GM21390 (cell line): ENCODE measurements at regions not wholly inside any gene's neighbourhood (a gene's known extent, or its start where the extent isn't known, plus 50 kb on each side); places are given as distances from the start of the nearest gene placed in this dataset.
"Not testable (repeated sequence)": the region's sequence is repeated elsewhere in the genome, so short reads cannot be mapped to it uniquely, and the experiment has no call there.

ENCODE experiments used
- ATAC-seq: cut with Tn5 transposase; IDR thresholded peaks from one replicate; pipeline ENCODE4 v1.9.1; 2021; ENCODE audit not compliant: unreplicated experiment

DNA sequence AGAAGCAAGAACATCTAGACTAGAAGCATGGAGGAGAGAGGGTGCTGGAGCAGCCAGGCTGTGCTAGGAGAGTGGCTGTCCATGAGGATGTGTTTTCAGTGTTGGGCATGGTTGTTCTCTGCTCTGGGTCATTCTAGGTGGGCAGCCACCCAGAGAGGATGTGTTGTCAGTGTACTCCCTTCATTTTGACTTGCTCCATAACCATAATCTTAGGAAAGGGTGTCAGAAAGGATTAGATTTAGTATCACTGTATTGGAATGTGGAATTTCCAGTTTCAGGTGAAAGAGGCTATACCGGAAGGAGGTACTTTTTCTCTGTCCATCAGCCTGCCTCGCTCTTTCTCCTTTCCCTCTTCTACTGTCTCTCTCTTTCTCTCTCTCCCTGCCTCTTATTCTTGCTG is 474.5 kb upstream of the PODXL start:
- ATAC-seq, result no peak

DNA sequence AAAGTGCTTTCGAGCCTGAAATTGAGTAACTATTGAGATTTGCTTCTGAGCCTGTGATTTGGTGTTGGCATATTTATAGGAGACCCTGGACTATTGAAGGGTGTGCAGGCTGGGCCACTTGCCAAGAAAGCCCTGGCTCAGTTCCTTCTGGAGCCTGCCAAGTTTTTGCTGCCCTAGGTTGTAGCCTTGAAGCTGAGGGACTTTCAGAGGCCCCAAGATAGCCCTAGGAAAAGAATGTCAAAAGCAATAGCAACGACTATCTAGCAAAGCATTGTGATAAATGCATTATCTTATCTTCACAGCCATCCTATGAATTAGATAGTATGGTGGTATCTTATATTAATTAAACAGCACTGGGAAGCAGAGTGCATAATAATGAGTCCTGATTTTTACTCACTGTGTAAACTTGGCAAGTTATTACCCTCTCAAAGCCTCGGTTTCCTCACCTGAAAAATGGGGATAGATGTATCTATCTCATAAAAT is 473.7 kb upstream of the PODXL start:
- ATAC-seq, result no peak

DNA sequence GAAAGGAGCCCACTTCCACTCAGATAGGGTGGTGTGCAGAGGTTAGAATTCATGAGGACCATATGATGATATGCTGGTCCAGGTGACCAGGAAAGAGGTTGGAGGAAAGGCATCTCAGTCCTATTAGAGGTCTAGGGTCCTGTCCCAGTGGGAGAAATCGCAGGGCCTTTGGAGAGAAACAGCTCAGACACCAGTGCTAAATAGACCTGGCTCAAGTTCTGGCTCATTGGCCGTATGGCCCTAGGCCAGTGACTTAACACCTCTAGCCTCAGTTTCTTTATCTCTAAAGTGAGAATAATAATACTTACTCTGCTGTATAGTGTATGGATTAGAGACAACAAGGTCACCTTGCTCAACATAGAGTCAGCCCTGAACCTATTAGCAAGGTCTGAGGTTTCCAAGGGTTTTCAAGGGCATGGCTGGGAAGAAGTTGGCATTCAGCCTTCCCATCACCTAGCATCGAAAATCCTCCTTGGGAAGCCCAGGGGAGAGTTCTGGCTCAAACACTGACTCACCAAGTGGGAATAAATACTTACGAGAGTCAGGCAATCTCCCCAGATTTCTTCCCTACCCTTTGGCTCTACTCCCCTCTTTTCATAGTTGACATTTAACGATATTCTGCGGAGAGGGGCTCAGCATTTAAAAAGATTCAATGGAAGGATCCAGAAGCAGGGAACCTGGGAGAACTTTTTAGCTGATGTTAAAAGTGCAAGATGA is 473.1 kb upstream of the PODXL start:
- no peak for ATAC-seq

DNA sequence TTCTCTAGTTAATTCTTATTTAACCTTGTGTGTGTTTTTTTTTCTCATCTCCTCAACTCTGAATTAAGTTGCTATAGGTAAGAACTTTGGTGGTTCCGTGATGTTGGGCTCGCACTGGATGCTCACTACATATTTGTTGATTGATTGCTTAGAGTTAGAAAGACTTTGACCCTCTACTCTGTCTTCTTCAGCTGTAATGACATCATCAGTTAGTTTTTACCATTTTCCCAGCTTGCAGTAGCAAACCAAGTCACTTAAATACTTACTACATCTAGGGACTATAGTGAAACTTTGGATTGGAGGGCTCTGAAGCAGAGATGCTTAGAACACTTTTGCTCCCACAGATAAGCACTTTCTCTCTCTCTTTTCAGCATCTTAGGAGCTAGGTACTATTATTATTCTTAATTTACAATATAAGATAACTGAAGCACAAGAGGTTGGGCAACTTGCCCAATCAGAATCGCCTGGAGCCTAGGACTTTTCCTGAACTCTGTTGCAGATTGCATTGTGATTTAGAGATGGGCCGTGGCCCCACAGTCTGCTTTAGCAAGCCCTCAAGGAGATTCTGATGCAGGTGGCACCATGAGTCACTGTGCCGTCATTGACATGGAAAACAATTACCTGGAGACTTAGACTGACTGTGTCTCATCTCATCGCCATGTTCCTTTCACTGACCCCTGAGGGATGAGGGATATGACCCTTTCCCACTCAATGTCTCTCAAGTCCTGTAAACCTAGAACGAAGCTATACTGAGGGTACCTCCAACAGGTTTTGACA is 471.9 kb upstream of the PODXL start:
- no peak for ATAC-seq

DNA sequence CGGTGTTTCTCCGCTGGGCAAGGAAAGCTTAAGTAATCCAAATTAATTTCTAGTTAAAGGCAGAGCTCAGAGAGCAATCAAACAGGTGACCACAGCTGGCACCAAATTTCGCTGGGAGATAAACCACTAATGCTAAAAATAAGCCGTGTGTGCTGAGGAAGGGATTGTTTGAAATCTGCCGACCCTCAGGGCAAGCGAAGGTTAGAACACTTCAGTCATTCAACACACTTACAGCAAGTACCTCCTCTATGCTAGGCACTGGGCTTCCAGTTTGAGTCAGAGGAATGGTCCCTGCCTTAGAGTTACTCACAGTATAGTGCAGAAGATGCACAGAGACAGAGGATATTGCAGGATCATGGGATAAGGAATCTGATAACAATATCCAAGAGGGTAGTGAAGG is 467.9 kb upstream of the PODXL start:
- ATAC-seq, result no peak

DNA sequence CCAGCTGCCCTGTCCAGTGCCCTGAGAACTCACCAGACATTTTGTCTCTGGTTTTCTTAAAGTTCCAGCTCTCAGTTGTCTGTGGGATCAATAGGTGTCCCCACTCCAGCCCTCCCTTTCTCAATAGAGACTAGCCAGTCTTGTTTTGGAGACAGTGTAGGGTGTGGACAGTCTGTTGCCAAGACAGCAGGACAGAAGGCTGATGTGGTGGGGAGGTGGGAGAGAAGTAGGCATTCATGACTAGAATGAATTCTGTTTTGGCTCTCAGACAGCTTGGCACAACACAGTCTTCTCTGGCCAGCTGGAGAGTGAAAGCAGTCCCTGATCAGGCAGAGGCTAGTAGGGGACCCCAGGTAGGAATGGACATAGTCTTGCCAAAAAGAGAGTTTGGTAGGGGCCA is 467.0 kb upstream of the PODXL start:
- no peak for ATAC-seq

DNA sequence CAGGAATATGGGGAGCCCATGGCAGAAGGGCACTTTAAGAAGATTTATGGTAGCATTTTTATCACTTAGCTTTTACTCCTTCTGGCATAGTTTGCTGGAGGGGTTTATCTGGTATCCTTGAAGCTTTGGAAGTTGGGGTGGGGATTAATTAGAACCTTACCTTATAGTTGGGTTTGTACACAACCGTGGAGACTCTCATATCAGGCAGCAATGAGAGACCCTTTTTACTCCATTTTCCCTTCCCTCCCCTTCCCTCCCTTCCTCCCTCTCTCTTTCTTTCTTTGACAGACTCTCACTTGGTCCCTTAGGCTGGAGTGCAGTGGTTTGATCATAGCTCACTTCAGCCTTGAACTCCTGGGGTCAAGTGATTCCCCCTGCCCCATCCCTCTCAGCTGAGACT is 465.8 kb upstream of the PODXL start:
- no peak for ATAC-seq

DNA sequence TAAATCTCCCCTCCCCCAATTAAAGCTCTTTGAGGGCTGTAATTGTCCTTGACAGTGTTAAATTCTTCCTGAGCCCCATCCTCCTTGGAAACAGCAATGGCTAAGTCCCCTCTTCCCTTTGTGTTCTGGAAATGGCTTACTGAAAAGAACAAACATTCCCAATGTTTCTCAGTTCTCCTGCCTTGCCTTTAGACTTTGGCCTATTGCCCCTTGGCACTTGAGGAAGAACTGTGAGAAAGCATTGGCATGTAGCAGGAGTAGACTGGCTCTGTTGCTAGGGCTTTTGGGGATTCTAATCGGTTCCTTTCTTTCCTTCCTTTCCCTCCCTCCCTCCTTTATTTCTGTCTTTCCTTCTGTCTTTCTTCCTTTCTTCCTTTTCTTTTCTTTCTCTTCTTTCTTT is 463.3 kb upstream of the PODXL start:
- ATAC-seq, result no peak

DNA sequence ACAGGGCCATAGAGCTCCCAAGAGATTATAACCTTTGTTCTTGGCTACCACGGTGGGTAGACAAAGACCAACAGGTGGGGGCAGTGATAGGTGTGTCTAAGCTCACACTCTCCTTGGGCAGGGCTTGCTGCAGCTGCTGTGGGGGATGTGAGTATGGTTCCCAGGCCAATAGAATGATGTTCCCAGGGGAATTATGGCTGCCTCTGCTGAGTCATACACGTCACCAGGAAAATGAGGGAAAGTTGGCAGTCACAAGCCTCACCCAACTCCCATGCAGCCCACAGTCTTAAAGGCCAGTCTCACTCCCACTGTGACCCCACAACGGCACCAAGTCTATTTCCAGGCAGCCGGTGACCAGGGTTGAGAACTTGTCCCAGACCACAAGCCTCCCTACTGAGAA is 453.4 kb upstream of the PODXL start:
- no peak for ATAC-seq

DNA sequence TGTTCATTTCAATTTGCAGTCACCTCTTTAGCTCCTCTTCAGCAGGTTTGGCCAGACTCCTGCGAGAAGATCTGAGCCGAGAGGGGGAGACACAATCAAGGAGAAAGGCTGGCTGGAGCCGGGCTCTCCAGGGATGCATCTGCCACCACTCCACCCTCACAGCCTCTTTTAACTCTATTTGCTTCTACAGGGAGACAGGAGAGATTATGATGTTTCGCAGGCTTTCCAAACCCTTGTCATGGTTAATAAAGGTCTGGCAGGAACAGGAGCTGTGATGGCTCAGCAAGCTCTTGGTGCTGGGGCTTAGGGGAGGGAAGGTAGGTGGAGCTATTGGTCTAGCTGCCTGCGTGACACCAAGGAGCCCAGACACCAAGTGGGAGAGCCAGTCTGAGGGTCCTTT is 448.1 kb upstream of the PODXL start:
- no peak for ATAC-seq

DNA sequence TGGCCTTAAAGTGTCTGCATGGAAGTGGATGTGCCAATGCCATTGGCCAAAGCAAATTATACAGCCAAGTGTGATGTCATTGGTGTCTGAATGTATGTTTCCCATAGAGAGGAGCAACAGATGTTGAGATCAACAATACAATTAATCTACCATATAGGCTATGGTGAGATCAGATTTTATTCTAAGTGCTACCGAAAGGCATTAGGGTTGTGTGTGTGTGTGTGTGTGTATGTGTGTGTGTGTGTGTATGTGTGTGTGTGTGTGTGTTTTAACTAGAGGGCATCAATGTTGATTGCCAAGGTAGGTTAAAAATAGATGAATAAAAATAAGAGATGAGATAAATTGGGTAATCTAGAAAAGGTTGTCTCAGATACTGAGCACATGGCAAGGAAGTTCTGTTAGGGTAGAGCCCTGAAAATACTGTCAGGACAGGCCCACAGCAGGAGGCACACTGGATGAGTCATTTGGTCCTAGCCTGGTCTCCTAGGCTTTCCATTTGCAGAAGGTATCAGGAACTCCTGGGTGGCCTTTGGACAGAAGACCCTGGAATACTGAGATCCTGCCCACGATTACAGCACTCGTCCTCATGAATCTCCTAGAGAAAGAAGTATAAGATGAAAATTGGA is 446.0 kb upstream of the PODXL start:
- no peak for ATAC-seq

DNA sequence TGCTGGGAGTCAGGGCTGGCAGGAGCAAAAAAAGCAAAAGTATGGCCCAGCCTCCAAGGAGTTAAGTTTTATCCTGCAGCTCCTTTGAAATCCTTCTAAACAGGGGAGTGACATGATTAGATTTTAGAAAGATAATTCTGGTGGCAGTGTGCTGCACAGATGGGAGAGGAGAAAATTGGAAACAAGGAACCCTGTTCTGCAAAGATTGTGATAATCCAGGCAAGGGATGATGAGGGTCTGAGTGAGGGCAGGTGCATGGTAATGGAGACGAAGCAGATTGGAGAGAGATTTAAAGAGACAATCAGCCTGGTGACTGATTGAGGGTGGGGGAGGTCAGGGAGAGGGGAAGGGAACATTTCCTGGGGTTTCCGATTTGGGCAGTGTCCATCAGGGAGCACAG is 444.7 kb upstream of the PODXL start:
- no peak for ATAC-seq

DNA sequence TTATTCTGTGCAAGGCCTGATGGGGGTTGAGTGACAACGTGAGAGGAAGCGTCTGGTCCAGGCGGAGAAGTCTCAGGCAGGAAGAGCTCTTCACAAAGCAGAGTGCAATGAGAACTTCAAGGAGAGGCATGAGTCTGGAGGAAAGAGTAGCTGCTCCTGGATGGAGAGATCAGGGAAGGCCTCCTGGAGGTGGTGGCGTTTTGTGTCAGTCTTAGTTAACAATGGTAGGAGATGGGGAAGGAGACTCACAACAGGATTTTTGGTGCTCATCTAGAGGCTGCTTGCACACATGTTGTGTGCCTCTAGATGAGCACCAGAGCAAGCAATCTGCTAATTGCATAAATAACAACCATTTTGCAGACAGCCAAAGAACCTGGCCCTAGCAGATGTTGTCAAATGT is 442.8 kb upstream of the PODXL start:
- ATAC-seq, result no peak

DNA sequence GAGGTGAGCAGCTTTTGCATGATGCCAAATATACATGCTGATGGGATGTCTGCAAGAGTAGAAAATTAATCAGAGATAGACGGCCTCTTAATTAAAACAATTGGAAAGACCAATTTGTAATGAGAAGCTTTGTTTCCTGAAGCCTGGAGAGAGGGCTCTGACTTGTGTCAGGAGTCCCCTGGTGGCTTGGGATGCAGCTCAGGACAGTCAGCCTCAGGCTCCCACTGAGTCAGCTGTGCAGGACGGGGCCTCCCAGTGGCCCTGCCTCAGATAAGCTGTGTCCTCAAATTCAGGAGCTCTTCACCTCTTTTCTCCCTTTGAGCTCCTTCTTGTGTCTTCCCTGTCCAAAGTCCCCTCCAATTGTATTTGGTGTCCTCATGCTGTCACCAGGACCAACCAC is 438.9 kb upstream of the PODXL start:
- no peak for ATAC-seq

DNA sequence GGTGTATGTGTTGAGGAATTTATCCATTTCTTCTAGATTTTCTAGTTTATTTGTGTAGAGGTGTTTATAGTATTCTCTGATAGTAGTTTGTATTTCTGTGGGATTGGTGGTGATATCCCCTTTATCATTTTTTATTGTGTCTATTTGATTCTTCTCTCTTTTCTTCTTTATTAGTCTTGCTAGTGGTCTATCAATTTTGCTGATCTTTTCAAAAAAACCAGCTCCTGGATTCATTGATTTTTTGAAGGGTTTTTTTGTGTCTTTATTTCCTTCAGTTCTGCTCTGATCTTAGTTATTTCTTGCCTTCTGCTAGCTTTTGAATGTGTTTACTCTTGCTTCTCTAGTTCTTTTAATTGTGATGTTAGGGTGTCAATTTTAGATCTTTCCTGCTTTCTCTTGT is 424.6 kb upstream of the PODXL start:
- ATAC-seq, result not testable (repeated sequence)

DNA sequence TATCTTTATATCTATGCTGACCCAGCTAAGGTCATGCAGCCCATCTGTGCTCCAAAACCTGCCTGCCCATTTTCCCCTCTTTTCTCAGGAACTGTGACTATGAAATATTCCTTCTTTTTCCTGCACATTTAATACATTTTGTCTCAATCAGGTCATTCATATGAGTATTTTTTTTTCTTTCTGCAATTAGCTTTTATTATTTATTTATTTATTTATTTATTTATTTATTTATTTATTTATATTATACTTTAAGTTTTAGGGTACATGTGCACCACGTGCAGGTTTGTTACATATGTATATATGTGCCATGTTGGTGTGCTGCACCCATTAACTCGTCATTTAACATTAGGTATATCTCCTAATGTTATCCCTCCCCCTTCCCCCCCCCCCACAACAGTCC is 421.7 kb upstream of the PODXL start:
- not testable (repeated sequence) for ATAC-seq

DNA sequence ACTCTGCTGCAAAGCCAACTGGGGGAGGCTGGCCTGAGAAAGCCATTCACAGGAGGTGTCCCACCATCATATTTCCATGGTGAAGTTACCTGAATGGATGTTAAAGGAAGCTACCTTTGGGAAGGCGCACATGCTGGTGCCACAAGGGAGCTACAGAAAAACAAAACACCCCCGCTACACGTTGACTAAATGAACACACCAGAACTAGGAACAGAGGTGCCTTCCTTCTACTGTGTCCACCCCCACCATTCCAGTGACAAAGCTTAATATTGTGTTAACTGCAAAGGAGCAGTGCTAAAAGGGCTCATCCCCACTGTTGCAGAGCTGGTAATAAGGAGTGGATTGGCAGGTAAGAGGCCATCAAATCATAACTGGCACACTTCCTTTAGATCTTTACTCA is 420.0 kb upstream of the PODXL start:
- ATAC-seq, result no peak

DNA sequence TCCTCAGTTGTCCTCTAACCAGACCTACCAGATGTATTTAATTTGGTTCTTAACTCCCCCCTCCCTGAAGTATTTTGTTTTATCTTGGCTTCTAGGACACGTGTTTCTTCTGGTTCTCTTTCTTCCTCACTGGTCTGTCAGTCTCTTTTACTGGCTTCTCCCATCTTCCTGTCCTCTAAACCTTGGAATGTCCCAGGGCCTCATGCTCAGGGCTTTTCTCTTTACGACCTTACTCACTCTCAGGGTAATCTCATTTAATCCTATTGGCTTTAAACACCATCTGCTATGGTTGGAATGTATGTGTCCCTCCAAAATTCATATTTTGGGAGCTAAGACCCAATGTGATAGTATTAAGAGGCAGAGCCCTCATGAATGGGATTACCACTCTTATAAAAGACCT is 418.2 kb upstream of the PODXL start:
- ATAC-seq, result no peak

DNA sequence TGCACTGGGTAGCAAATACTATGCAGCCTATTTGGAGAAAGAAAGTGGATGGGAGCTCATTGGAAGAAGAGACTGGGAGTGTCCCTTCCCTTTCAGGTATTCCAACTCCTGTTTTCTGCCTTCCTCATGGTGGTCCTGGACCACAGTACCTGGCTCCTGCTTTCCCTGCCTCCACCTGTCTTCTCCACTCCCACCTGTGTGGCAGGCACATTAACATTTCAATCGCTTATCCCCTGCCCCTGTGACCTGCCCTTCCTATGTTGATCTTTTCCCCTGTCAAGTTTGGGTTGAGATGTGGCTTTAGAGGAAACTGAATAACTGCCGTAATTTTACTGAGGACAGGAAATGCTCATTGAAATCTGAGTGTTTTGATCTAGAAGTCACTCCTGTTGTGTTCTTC is 415.8 kb upstream of the PODXL start:
- ATAC-seq, result no peak

DNA sequence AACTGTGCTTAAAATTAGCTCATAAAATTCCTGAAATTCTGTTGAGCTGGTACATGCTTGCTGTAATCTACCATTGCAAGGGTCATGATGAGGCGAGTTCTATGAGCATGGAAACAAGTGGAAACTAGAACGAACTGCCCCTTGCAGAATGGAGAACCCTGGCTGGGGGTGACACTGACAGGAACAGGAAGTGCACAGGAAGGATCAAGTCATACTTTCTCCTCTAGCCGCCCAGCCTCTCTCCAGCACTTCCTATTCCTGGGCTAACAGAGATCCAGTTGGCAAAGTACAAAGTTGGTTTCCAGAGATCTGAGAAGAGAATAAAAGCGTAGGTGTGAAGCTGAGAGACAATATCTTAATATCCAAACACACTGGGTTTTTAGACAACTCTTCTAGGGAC is 414.2 kb upstream of the PODXL start:
- no peak for ATAC-seq

DNA sequence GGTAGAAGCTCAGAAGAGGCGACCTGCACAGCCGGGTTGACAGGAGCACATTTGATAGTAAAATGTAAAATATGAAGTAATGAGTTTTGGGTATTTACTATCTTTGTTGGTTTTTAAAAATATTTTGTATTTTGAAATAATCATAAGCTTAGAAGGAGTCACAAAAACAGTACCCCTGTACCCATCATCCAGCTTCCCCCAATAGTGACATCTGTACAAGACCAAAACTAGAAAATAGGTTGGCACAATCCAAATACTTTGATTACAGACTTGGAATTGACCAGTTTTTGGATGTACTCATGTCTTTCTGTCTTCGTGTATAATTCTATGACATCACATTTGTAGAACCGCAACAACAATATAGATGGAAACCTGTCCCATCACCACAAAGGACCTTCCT is 413.1 kb upstream of the PODXL start:
- ATAC-seq, result no peak

DNA sequence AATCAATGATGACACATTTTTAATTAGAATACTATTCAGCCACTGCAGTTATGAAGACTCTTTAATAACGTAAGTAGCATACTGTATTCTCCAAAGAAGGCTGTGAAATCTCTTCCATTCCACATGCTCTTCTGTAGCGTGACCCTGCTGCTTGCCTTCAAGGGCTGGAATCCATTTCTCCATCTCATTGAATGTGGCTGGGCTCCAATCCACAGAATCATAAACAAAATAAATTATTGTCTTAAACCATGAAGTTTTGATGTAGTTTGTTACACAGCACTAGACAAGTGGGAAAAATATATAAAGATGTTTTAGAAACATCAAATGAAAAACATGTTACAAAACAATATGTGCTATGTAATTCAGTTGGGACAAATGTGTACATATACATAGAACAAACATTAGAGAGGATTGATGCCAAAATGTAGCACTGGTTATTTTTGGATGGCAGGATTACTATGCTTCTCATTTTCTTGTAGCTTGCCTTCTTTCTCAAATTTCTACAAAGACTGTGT is 410.8 kb upstream of the PODXL start:
- ATAC-seq, result no peak
